ENCODE measurements at regions not wholly inside any gene's neighbourhood (a gene's known extent, or its start where the extent isn't known, plus 50 kb on each side); places are given as distances from the start of the nearest gene placed in this dataset.

- no peaks in the 10 kb centered on the region for H4K20me1 ChIP-seq (ENCODE audit: insufficient read depth)
- POLR2A ChIA-PET: no interaction called here
- WGBS (ENCODE audit: low lambda C conversion rate): 35% methylated on average over 3 of the region's 3 CpGs
Measured at GRCh38 chr3:17927036-17927435, 184.6 kb upstream of the TBC1D5 start.

GRCh38 chr3:17915341-17915740 is 172.9 kb upstream of the TBC1D5 start:
- Histone ChIP-seq H3K27me3 (ENCODE audit: insufficient read depth) (no peaks in the 10 kb centered on the region), H3K4me3 (ENCODE audit: low read depth in 2 of 2, low read length in 1 of 2) (no peak overlapping the region), H2AFZ (ENCODE audit: low read depth) (no peak overlapping the region), H3K27ac (ENCODE audit: low read depth in 2 of 2, low read length in 1 of 2) (no peak overlapping the region), H3K79me2 (ENCODE audit: insufficient read depth) (no peaks in the 10 kb centered on the region), H3K4me1 (ENCODE audit: control insufficient read depth in 1 of 2, insufficient read depth in 2 of 2, low read depth in 1 of 2, low read length in 1 of 2) (no peaks in the 10 kb centered on the region), H4K20me1 (ENCODE audit: insufficient read depth) (no peaks in the 10 kb centered on the region), H3F3A (replicated peaks; ENCODE audit: insufficient read depth) (no peaks in the 10 kb centered on the region), H3K9me2 (no peaks in the 10 kb centered on the region), H3K36me3 (replicated peaks in 1 of 2; ENCODE audit: control insufficient read depth in 1 of 2, insufficient read depth in 2 of 2, low read length in 1 of 2) (no peaks in the 10 kb centered on the region), H3K9ac (no peak overlapping the region), H3K4me2 (no peak overlapping the region), H3K9me3 (no peaks in the 10 kb centered on the region)
- DNase-seq: no peak
- 40% methylated on average over 4 of the region's 4 CpGs for WGBS (ENCODE audit: low lambda C conversion rate)
- no peak for TF ChIP-seq SIN3A (IDR thresholded peaks at IDR 0.05; ENCODE audit: borderline replicate concordance, low read depth, low read length)
- no peak for TF ChIP-seq GATA2 (CRISPR knock-in tag; IDR thresholded peaks at IDR 0.05)
- TF ChIP-seq FOXM1 (IDR thresholded peaks at IDR 0.05; ENCODE audit: low read depth): no peak
- no peak for TF ChIP-seq USF2 (IDR thresholded peaks at IDR 0.05; ENCODE audit: borderline replicate concordance, low read depth, low read length)
- no peak for TF ChIP-seq CHD2 (IDR thresholded peaks at IDR 0.05; ENCODE audit: low read length, partially characterized antibody)
- no peak for TF ChIP-seq MXI1 (IDR thresholded peaks at IDR 0.05; ENCODE audit: low read depth, low read length)
- TF ChIP-seq TCF12 (IDR thresholded peaks at IDR 0.05): no peak
- TF ChIP-seq YY1 (IDR thresholded peaks at IDR 0.05; ENCODE audit: low read depth): no peak
- no peak for TF ChIP-seq TEAD4 (IDR thresholded peaks at IDR 0.05; ENCODE audit: borderline replicate concordance, insufficient read depth)
- TF ChIP-seq EP300 (IDR thresholded peaks at IDR 0.05; ENCODE audit: borderline replicate concordance in 1 of 2, low read depth in 1 of 2, low read length in 1 of 2): no peak
- TF ChIP-seq USF1 (IDR thresholded peaks at IDR 0.05; ENCODE audit: borderline replicate concordance, low read depth): no peak
- TF ChIP-seq RCOR1 (IDR thresholded peaks at IDR 0.05; ENCODE audit: low read length): no peak
- TF ChIP-seq NFIC (IDR thresholded peaks at IDR 0.05; ENCODE audit: borderline replicate concordance): no peak
- ChIA-PET CTCF (no interaction called here), POLR2A (no interaction called here)

More at GRCh38 chr3:17927036-17927435, 184.6 kb upstream of the TBC1D5 start:
- H3K27ac ChIP-seq (ENCODE audit: low read depth in 2 of 2, low read length in 1 of 2): no peak overlapping the region
- no peak for TF ChIP-seq EZH2phosphoT487 (IDR thresholded peaks at IDR 0.05; ENCODE audit: borderline replicate concordance, low read depth)
- no peak for TF ChIP-seq RXRA (IDR thresholded peaks at IDR 0.05; ENCODE audit: borderline replicate concordance, low read depth)
- TF ChIP-seq PBX3 (IDR thresholded peaks at IDR 0.05): no peak
- TF ChIP-seq GATA2 (CRISPR knock-in tag; IDR thresholded peaks at IDR 0.05): no peak
- TF ChIP-seq RCOR1 (IDR thresholded peaks at IDR 0.05; ENCODE audit: low read length): no peak
- no peak for TF ChIP-seq SIN3A (IDR thresholded peaks at IDR 0.05; ENCODE audit: borderline replicate concordance, low read depth, low read length)
- TF ChIP-seq RAD21 (IDR thresholded peaks at IDR 0.05; ENCODE audit: low read length): no peak
- CTCF ChIA-PET: no interaction called here
- H2AFZ ChIP-seq (ENCODE audit: low read depth): no peak overlapping the region
- DNase-seq: no peak
- no peaks in the 10 kb centered on the region for H3K4me1 ChIP-seq (ENCODE audit: control insufficient read depth in 1 of 2, insufficient read depth in 2 of 2, low read depth in 1 of 2, low read length in 1 of 2)
- no peaks in the 10 kb centered on the region for H3F3A ChIP-seq (replicated peaks; ENCODE audit: insufficient read depth)
- H3K9me3 ChIP-seq: no peaks in the 10 kb centered on the region
- H3K9ac ChIP-seq: no peak overlapping the region
- no peaks in the 10 kb centered on the region for H3K27me3 ChIP-seq (ENCODE audit: insufficient read depth)
- no peaks in the 10 kb centered on the region for H3K79me2 ChIP-seq (ENCODE audit: insufficient read depth)
- H3K4me3 ChIP-seq (ENCODE audit: low read depth in 2 of 2, low read length in 1 of 2): no peak overlapping the region
- no peak overlapping the region for H3K4me2 ChIP-seq
- H3K36me3 ChIP-seq (replicated peaks in 1 of 2; ENCODE audit: control insufficient read depth in 1 of 2, insufficient read depth in 2 of 2, low read length in 1 of 2): no peaks in the 10 kb centered on the region
- no peaks in the 10 kb centered on the region for H3K9me2 ChIP-seq

Measured in SK-N-SH (cell line).